B cell (primary cell): ENCODE measurements at regions not wholly inside any gene's neighbourhood (a gene's known extent, or its start where the extent isn't known, plus 50 kb on each side); places are given as distances from the start of the nearest gene placed in this dataset.

Experiments
- EZH2 ChIP-seq: IDR thresholded peaks from 2 replicates; pipeline ENCODE4 v1.6.1; 2012; ENCODE audit warnings: borderline replicate concordance, low read depth, mild to moderate bottlenecking, moderate library complexity, low read length; ENCODE audit not compliant: insufficient read depth, poor library complexity, severe bottlenecking
- TF ChIP-seq, protein P1 (sequence below): fragments of 200-600 bp; IDR thresholded peaks from one replicate; pipeline ENCODE4 v1.8.0; 2022; ENCODE audit warnings: antibody characterized with exemption, mild to moderate bottlenecking

- TF ChIP-seq, protein P1, sequence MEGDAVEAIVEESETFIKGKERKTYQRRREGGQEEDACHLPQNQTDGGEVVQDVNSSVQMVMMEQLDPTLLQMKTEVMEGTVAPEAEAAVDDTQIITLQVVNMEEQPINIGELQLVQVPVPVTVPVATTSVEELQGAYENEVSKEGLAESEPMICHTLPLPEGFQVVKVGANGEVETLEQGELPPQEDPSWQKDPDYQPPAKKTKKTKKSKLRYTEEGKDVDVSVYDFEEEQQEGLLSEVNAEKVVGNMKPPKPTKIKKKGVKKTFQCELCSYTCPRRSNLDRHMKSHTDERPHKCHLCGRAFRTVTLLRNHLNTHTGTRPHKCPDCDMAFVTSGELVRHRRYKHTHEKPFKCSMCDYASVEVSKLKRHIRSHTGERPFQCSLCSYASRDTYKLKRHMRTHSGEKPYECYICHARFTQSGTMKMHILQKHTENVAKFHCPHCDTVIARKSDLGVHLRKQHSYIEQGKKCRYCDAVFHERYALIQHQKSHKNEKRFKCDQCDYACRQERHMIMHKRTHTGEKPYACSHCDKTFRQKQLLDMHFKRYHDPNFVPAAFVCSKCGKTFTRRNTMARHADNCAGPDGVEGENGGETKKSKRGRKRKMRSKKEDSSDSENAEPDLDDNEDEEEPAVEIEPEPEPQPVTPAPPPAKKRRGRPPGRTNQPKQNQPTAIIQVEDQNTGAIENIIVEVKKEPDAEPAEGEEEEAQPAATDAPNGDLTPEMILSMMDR = no peak
- no peak for TF ChIP-seq EZH2
Observed at GRCh38 chr6:9140172-9140571, 704.8 kb upstream of the SLC35B3 start.
